ENCODE measurements at regions not wholly inside any gene's neighbourhood (a gene's known extent, or its start where the extent isn't known, plus 50 kb on each side); places are given as distances from the start of the nearest gene placed in this dataset.

DNA sequence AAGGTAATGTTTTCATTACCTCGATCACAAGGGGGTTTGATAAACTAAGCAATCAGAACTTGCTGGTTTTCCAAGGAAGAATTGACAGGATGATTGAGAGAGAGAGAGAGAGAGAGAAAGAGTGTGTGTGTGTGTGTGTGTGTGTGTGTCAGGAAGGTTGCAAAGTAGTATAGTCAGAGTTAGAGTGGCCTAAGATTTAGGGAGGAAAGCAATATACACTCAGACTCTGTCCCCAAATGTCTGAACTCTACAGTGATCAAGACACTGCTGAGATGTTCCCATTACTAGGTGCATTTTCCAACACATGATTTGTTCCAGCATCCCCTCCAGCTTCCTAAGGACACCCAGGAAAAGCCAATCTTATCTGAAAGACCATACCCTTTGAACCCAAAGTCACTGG is 1074.1 kb downstream of the BCL11B start (continued):
- no peak for TF ChIP-seq ZNF658 (tag by site-specific recombination; IDR thresholded peaks at IDR 0.05)
- no peak for TF ChIP-seq ZNF274 (IDR thresholded peaks at IDR 0.05; ENCODE audit: low read length)
- no peak for TF ChIP-seq ZNF274 (tag by site-specific recombination; IDR thresholded peaks at IDR 0.05; ENCODE audit: borderline replicate concordance)

DNA sequence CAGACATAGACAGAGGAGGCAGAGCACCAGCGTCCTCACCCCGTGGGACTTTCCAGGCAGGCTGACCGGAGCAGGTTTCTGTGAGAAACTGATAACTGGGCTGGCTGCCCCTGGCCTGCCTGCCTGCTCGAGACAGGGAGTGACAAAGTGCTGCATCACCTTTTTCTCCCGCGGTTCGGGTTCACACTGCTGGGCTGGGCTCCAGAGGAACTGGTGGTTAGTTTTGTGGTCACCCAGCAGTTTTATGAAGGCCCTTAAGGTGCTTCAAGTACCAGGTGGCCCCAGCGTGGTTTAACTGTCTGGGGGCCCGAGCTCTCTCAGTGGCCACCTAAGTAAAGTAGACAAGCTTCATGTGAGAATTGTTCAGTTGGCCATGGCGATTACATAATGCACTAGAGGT is 1073.6 kb downstream of the BCL11B start:
- H3K9me3 ChIP-seq (ENCODE audit: control insufficient read depth, insufficient read depth, low read depth, low read length) = no peaks in the 10 kb centered on the region
- no peaks in the 10 kb centered on the region for H3K36me3 ChIP-seq (ENCODE audit: control insufficient read depth in 2 of 2, insufficient read depth in 1 of 2, low read length in 2 of 2)
- H3K4me3 ChIP-seq (ENCODE audit: low read depth, low read length) = no peak overlapping the region
- CTCF ChIA-PET = no interaction called here
- H3K27ac ChIP-seq (ENCODE audit: extremely low read depth, low read depth, low read length) = no peak overlapping the region
- H3K4me1 ChIP-seq (ENCODE audit: control insufficient read depth, insufficient read depth, low read length) = no peaks in the 10 kb centered on the region
- TF ChIP-seq ZNF174 (tag by site-specific recombination; IDR thresholded peaks at IDR 0.05) = no peak
- POLR2A ChIA-PET = no interaction called here

DNA sequence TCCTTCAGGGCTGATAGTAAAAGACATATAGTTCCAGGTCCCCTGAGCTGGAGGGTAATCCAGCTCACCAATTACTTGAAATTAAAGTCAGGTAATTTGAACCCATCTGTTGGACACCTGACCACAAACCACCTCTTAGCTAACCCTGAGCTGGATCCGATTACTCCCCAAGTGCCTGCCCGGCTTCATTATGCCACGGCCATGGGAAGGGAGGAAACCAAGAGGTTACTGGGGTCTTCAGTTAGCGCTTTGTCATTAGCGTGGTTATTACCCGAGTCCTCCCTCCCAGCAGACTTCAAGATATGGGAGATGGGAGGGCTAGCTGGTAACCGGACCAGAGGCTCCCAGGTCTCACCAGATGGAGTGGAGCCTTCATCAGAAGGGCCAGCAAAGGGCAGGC is 1071.4 kb downstream of the BCL11B start:
- no peaks in the 10 kb centered on the region for H3K9me3 ChIP-seq (ENCODE audit: control insufficient read depth, insufficient read depth, low read depth, low read length)
- ChIA-PET CTCF (no interaction called here), POLR2A (no interaction called here)
- H3K4me3 ChIP-seq (ENCODE audit: low read depth, low read length) = no peak overlapping the region
- TF ChIP-seq ZBTB17 (tag by site-specific recombination; IDR thresholded peaks at IDR 0.05) (no peak), ZNF423 (tag by site-specific recombination; IDR thresholded peaks at IDR 0.05) (no peak), SETDB1 (IDR thresholded peaks at IDR 0.05; ENCODE audit: insufficient read length, low read length) (no peak), ZNF10 (tag by site-specific recombination; IDR thresholded peaks at IDR 0.05) (no peak), GLI2 (tag by site-specific recombination; IDR thresholded peaks at IDR 0.05; ENCODE audit: borderline replicate concordance, low read depth) (no peak), ZNF175 (tag by site-specific recombination; IDR thresholded peaks at IDR 0.05) (no peak), BCL11B (tag by site-specific recombination; IDR thresholded peaks at IDR 0.05; ENCODE audit: low read depth) (no peak), SALL2 (tag by site-specific recombination; IDR thresholded peaks at IDR 0.05; ENCODE audit: borderline replicate concordance) (no peak), HOXC10 (CRISPR knock-in tag; IDR thresholded peaks at IDR 0.05) (no peak)
- TF ChIP-seq, protein P1, sequence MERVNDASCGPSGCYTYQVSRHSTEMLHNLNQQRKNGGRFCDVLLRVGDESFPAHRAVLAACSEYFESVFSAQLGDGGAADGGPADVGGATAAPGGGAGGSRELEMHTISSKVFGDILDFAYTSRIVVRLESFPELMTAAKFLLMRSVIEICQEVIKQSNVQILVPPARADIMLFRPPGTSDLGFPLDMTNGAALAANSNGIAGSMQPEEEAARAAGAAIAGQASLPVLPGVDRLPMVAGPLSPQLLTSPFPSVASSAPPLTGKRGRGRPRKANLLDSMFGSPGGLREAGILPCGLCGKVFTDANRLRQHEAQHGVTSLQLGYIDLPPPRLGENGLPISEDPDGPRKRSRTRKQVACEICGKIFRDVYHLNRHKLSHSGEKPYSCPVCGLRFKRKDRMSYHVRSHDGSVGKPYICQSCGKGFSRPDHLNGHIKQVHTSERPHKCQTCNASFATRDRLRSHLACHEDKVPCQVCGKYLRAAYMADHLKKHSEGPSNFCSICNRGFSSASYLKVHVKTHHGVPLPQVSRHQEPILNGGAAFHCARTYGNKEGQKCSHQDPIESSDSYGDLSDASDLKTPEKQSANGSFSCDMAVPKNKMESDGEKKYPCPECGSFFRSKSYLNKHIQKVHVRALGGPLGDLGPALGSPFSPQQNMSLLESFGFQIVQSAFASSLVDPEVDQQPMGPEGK (tag by site-specific recombination; IDR thresholded peaks at IDR 0.05) = no peak
- TF ChIP-seq, protein P2, sequence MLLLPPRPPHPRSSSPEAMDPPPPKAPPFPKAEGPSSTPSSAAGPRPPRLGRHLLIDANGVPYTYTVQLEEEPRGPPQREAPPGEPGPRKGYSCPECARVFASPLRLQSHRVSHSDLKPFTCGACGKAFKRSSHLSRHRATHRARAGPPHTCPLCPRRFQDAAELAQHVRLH (tag by site-specific recombination; IDR thresholded peaks at IDR 0.05) = no peak
- TF ChIP-seq, protein P3, sequence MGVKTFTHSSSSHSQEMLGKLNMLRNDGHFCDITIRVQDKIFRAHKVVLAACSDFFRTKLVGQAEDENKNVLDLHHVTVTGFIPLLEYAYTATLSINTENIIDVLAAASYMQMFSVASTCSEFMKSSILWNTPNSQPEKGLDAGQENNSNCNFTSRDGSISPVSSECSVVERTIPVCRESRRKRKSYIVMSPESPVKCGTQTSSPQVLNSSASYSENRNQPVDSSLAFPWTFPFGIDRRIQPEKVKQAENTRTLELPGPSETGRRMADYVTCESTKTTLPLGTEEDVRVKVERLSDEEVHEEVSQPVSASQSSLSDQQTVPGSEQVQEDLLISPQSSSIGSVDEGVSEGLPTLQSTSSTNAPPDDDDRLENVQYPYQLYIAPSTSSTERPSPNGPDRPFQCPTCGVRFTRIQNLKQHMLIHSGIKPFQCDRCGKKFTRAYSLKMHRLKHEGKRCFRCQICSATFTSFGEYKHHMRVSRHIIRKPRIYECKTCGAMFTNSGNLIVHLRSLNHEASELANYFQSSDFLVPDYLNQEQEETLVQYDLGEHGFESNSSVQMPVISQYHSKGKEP (tag by site-specific recombination; IDR thresholded peaks at IDR 0.05) = no peak
- no peaks in the 10 kb centered on the region for H3K4me1 ChIP-seq (ENCODE audit: control insufficient read depth, insufficient read depth, low read length)
- no peaks in the 10 kb centered on the region for H3K36me3 ChIP-seq (ENCODE audit: control insufficient read depth in 2 of 2, insufficient read depth in 1 of 2, low read length in 2 of 2)
- H3K27ac ChIP-seq (ENCODE audit: extremely low read depth, low read depth, low read length) = no peak overlapping the region

DNA sequence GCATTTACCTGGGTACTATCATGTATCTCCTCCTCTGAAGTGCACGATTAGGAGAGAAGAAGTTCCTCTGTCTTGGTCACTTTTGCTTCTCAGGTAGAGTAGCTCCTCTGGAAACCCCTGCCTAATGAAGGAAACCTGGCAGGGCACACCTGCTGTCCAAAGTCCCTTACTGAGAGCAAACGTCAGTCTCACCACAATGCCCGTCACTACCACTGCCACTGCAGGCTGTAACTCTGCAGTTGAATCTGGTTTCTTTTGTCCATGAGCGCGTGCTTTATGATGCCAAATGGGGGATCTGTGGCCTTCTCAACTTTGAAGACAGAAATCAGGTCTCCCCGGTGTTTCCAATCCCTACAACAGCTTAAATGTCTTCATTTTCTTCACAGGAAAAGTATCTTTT is 1068.6 kb downstream of the BCL11B start:
- no peaks in the 10 kb centered on the region for H3K9me3 ChIP-seq (ENCODE audit: control insufficient read depth, insufficient read depth, low read depth, low read length)
- POLR2A ChIA-PET = no interaction called here
- CTCF ChIA-PET = no interaction called here

More for the DNA sequence above, 1068.6 kb downstream of the BCL11B start:
- TF ChIP-seq, protein P4, sequence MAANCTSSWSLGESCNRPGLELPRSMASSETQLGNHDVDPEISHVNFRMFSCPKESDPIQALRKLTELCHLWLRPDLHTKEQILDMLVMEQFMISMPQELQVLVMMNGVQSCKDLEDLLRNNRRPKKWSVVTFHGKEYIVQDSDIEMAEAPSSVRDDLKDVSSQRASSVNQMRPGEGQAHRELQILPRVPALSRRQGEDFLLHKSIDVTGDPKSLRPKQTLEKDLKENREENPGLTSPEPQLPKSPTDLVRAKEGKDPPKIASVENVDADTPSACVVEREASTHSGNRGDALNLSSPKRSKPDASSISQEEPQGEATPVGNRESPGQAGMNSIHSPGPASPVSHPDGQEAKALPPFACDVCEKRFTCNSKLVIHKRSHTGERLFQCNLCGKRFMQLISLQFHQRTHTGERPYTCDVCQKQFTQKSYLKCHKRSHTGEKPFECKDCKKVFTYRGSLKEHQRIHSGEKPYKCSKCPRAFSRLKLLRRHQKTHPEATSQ (tag by site-specific recombination; IDR thresholded peaks at IDR 0.05) = no peak
- no peak for TF ChIP-seq BCL11A (tag by site-specific recombination; IDR thresholded peaks at IDR 0.05; ENCODE audit: low read depth)
- TF ChIP-seq ZNF157 (tag by site-specific recombination; IDR thresholded peaks at IDR 0.05) = no peak
- TF ChIP-seq ZNF660 (tag by site-specific recombination; IDR thresholded peaks at IDR 0.05) = no peak
- no peak for TF ChIP-seq ZNF146 (tag by site-specific recombination; IDR thresholded peaks at IDR 0.05)
- TF ChIP-seq GLI2 (tag by site-specific recombination; IDR thresholded peaks at IDR 0.05; ENCODE audit: borderline replicate concordance, low read depth) = no peak
- TF ChIP-seq ZNF514 (tag by site-specific recombination; IDR thresholded peaks at IDR 0.05) = no peak
- no peak for TF ChIP-seq ZNF555 (tag by site-specific recombination; conservative IDR thresholded peaks at IDR 0.05)
- TF ChIP-seq ZNF324 (tag by site-specific recombination; IDR thresholded peaks at IDR 0.05) = no peak
- TF ChIP-seq, protein P5, sequence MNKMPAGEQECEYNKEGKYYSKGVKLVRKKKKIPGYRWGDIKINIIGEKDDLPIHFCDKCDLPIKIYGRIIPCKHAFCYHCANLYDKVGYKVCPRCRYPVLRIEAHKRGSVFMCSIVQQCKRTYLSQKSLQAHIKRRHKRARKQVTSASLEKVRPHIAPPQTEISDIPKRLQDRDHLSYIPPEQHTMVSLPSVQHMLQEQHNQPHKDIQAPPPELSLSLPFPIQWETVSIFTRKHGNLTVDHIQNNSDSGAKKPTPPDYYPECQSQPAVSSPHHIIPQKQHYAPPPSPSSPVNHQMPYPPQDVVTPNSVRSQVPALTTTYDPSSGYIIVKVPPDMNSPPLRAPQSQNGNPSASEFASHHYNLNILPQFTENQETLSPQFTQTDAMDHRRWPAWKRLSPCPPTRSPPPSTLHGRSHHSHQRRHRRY (tag by site-specific recombination; IDR thresholded peaks at IDR 0.05) = no peak
- no peak for TF ChIP-seq ZNF626 (tag by site-specific recombination; IDR thresholded peaks at IDR 0.05)
- TF ChIP-seq ZNF664 (tag by site-specific recombination; IDR thresholded peaks at IDR 0.05) = no peak
- Histone ChIP-seq H3K4me1 (ENCODE audit: control insufficient read depth, insufficient read depth, low read length) (no peaks in the 10 kb centered on the region), H3K36me3 (ENCODE audit: control insufficient read depth in 2 of 2, insufficient read depth in 1 of 2, low read length in 2 of 2) (no peaks in the 10 kb centered on the region), H3K27ac (ENCODE audit: extremely low read depth, low read depth, low read length) (no peak overlapping the region), H3K4me3 (ENCODE audit: low read depth, low read length) (no peak overlapping the region)
